Sigmoid colon (tissue), 4 donors: ENCODE measurements at regions not wholly inside any gene's neighbourhood (a gene's known extent, or its start where the extent isn't known, plus 50 kb on each side); places are given as distances from the start of the nearest gene placed in this dataset.

ENCODE experiments used
- EP300 ChIP-seq, 4 donors: sonication (generic); formaldehyde crosslinking; IDR thresholded peaks; one replicate each; pipeline ENCODE4 v1.6.1; 2017; ENCODE audit warnings: antibody characterized with exemption in 4 of 4
- POLR2A ChIP-seq, 2 donors: fragments of 450-650 bp; IDR thresholded peaks; one replicate each; pipeline ENCODE4 v1.6.1; 2016; ENCODE audit warnings: antibody characterized with exemption in 2 of 2, mild to moderate bottlenecking in 2 of 2, moderate library complexity in 2 of 2
- POLR2AphosphoS5 ChIP-seq, 4 donors: sonication (generic); formaldehyde crosslinking; IDR thresholded peaks; one replicate each; pipeline ENCODE4 v1.6.1; 2017; ENCODE audit warnings: antibody characterized with exemption in 4 of 4
- TF ChIP-seq, protein P1 (sequence below), 4 experiments: fragments of 450-650 bp in 3 of 4; fragments of 200-600 bp in 1 of 4; IDR thresholded peaks; one replicate each; pipeline ENCODE4 v1.5.1; 2016 to 2019; ENCODE audit warnings: antibody characterized with exemption in 4 of 4, mild to moderate bottlenecking in 3 of 4, moderate library complexity in 2 of 4

DNA sequence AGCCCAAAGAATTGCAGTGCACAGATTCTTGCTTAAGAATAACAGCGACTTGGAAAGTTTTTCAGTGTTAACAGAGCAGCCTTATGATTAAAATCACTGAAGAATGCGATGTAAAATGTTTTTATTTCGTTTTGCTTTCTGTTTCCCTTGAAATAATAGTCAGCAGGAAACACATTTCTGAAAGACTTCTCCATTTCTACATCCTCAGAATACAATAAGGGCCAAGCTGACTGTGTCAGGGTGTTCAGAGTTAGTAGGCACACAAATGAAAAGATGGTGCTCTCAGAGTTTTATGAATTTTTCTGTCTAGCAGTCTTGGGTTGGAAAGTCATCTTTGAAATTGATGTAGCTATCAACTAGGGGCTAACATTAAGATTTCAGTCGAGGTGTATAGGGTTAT, 582.9 kb upstream of the RBFOX1 start:
- no peak for TF ChIP-seq POLR2A (IDR thresholded peaks at IDR 0.05)
- no peak for TF ChIP-seq EP300 (IDR thresholded peaks at IDR 0.05)
- TF ChIP-seq, protein P1, sequence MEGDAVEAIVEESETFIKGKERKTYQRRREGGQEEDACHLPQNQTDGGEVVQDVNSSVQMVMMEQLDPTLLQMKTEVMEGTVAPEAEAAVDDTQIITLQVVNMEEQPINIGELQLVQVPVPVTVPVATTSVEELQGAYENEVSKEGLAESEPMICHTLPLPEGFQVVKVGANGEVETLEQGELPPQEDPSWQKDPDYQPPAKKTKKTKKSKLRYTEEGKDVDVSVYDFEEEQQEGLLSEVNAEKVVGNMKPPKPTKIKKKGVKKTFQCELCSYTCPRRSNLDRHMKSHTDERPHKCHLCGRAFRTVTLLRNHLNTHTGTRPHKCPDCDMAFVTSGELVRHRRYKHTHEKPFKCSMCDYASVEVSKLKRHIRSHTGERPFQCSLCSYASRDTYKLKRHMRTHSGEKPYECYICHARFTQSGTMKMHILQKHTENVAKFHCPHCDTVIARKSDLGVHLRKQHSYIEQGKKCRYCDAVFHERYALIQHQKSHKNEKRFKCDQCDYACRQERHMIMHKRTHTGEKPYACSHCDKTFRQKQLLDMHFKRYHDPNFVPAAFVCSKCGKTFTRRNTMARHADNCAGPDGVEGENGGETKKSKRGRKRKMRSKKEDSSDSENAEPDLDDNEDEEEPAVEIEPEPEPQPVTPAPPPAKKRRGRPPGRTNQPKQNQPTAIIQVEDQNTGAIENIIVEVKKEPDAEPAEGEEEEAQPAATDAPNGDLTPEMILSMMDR (IDR thresholded peaks at IDR 0.05) = no peak
- no peak for TF ChIP-seq POLR2AphosphoS5 (IDR thresholded peaks at IDR 0.05)
